CD14-positive monocyte (primary cell): ENCODE measurements at regions not wholly inside any gene's neighbourhood (a gene's known extent, or its start where the extent isn't known, plus 50 kb on each side); places are given as distances from the start of the nearest gene placed in this dataset.

Source experiments
- DNase-seq, 3 donors: peaks; one replicate each; pipeline ENCODE4 v3.0.0-alpha.2; 2011 to 2022
- H2AFZ ChIP-seq: 2 replicates; pipeline ENCODE4 v1.6.0; 2012; ENCODE audit warnings: mild to moderate bottlenecking, low read depth, low read length, inconsistent platforms; ENCODE audit not compliant: insufficient read depth, poor library complexity, severe bottlenecking
- H3K27ac ChIP-seq, 2 donors: 1 replicate in 1 of 2; 2 replicates in 1 of 2; pipeline ENCODE4 v1.5.1; 2012 to 2013; ENCODE audit warnings: low read length in 2 of 2, control low read depth in 1 of 2, inconsistent platforms in 1 of 2, low read depth in 1 of 2, mild to moderate bottlenecking in 1 of 2
- H3K27me3 ChIP-seq, 2 donors: one replicate each; pipeline versions ENCODE4 v1.6.0 to v1.6.1; 2011 to 2013; ENCODE audit warnings: low read length in 2 of 2; ENCODE audit not compliant: control insufficient read depth in 2 of 2, insufficient read depth in 2 of 2
- H3K36me3 ChIP-seq, 2 donors: replicated peaks in 1 of 2; 1 replicate in 1 of 2; 2 replicates in 1 of 2; pipeline versions ENCODE4 v1.5.1 to v1.6.1; 2012 to 2013; ENCODE audit warnings: low read length in 2 of 2, control low read depth in 1 of 2, inconsistent platforms in 1 of 2, mild to moderate bottlenecking in 1 of 2; ENCODE audit not compliant: insufficient read depth in 2 of 2, control insufficient read depth in 1 of 2
- H3K4me1 ChIP-seq, 2 donors: 1 replicate in 1 of 2; 2 replicates in 1 of 2; pipeline versions ENCODE4 v1.5.1 to v1.6.1; 2012 to 2013; ENCODE audit warnings: low read length in 2 of 2, control low read depth in 1 of 2, inconsistent platforms in 1 of 2, mild to moderate bottlenecking in 1 of 2, moderate library complexity in 1 of 2; ENCODE audit not compliant: insufficient read depth in 2 of 2, control insufficient read depth in 1 of 2
- H3K4me2 ChIP-seq: replicated peaks from 2 replicates; pipeline ENCODE3; 2012; ENCODE audit warnings: low read length, moderate library complexity, mild to moderate bottlenecking; ENCODE audit not compliant: poor library complexity, severe bottlenecking; ENCODE audit errors: extremely low read depth
- H3K4me3 ChIP-seq, 3 experiments: fragments of 200-600 bp in 1 of 3; sonication (generic) in 1 of 3; replicated peaks in 1 of 3; 1 replicate in 2 of 3; 2 replicates in 1 of 3; pipeline ENCODE4 v1.5.1; 2011 to 2013; ENCODE audit warnings: low read length in 3 of 3, mild to moderate bottlenecking in 3 of 3, control low read depth in 2 of 3, low read depth in 2 of 3, inconsistent platforms in 1 of 3, moderate library complexity in 1 of 3
- H3K79me2 ChIP-seq: 2 replicates; pipeline ENCODE4 v1.6.0; 2012; ENCODE audit warnings: mild to moderate bottlenecking, control low read depth, inconsistent platforms, low read length, moderate library complexity; ENCODE audit not compliant: insufficient read depth
- H3K9ac ChIP-seq: 2 replicates; pipeline ENCODE4 v1.6.0; 2017; ENCODE audit warnings: low read length, mild to moderate bottlenecking; ENCODE audit not compliant: insufficient read depth, poor library complexity, severe bottlenecking
- H3K9me3 ChIP-seq, 2 donors: replicated peaks in 1 of 2; 1 replicate in 1 of 2; 2 replicates in 1 of 2; pipeline versions ENCODE4 v1.5.1 to v1.6.1; 2012 to 2013; ENCODE audit warnings: low read length in 2 of 2, control low read depth in 1 of 2; ENCODE audit not compliant: control insufficient read depth in 1 of 2, insufficient read depth in 1 of 2
- H4K20me1 ChIP-seq: 2 replicates; pipeline ENCODE4 v1.6.0; 2012; ENCODE audit warnings: mild to moderate bottlenecking, low read length, control low read depth, moderate library complexity; ENCODE audit not compliant: insufficient read depth
- H3K27ac Mint-ChIP-seq, 7 donors: one replicate each; pipeline ENCODE4 v1.8.0; 2020; ENCODE audit warnings: mild to moderate bottlenecking in 7 of 7, mixed read lengths in 7 of 7, moderate library complexity in 6 of 7, inconsistent platforms in 2 of 7
- H3K27me3 Mint-ChIP-seq, 3 donors: one replicate each; pipeline ENCODE4 v1.8.0; 2021 to 2022; ENCODE audit warnings: low read depth in 3 of 3, mild to moderate bottlenecking in 3 of 3, mixed read lengths in 3 of 3, moderate library complexity in 3 of 3, inconsistent platforms in 1 of 3
- H3K36me3 Mint-ChIP-seq, 2 donors: one replicate each; pipeline ENCODE4 v1.8.0; 2020; ENCODE audit warnings: mixed read lengths in 2 of 2, inconsistent platforms in 1 of 2, mild to moderate bottlenecking in 1 of 2
- H3K4me1 Mint-ChIP-seq: one replicate; pipeline ENCODE4 v1.8.0; 2020; ENCODE audit warnings: mild to moderate bottlenecking, mixed read lengths
- H3K4me3 Mint-ChIP-seq, 2 donors: one replicate each; pipeline ENCODE4 v1.8.0; 2020; ENCODE audit warnings: mild to moderate bottlenecking in 2 of 2, mixed read lengths in 2 of 2, moderate library complexity in 1 of 2
- H3K9me3 Mint-ChIP-seq, 7 donors: one replicate each; pipeline ENCODE4 v1.8.0; 2020 to 2022; ENCODE audit warnings: mixed read lengths in 7 of 7, mild to moderate bottlenecking in 6 of 7, moderate library complexity in 6 of 7, inconsistent platforms in 2 of 7
- CTCF ChIP-seq: fragments of 200-600 bp; IDR thresholded peaks from one replicate; pipeline ENCODE4 v1.8.0; 2022; ENCODE audit warnings: antibody characterized with exemption, mild to moderate bottlenecking
- WGBS: methylation state at CpG from one replicate; pipeline ENCODE4 v1.1.5; 2013; ENCODE audit warnings: missing lambda C conversion rate; ENCODE audit not compliant: insufficient coverage; 5-methylcytosine and 5-hydroxymethylcytosine counted together
- intact Hi-C, 2 donors: fragments of 100-400 bp; cut with micrococcal nuclease; formaldehyde crosslinking; loops; one replicate each; pipeline versions ENCODE4 v1.15.0 to v1.15.1; 2023

DNA sequence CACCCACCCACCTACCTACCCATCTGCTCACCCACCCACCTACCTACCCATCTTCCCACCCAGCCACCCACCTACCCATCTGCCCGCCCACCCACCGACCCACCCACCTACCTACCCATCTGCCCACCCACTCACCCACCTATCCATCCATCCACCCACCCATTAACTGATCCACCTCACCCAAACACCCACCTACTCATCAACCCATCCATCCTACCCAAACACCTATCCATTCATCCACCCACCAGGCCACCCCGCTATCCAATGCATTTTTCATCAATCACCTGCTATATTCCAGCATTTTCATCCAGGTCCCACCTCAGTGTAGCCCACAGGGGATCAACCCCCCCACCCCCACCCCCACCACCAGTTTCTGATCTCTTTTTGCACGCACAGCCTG lies 121.8 kb downstream of the GLI2 start:
- H3K79me2 ChIP-seq: no peaks in the 10 kb centered on the region
- Mint-ChIP-seq H3K9me3 (no peaks in the 10 kb centered on the region), H3K27ac (no peak overlapping the region), H3K27me3 (peaks cover 0 to 5% (median 0%) of the 10 kb centered on the region in 3 donors), H3K4me1 (no peaks in the 10 kb centered on the region), H3K36me3 (no peaks in the 10 kb centered on the region), H3K4me3 (no peak overlapping the region)
- no peak overlapping the region for H3K4me3 ChIP-seq
- no peaks in the 10 kb centered on the region for H3K36me3 ChIP-seq
- no peaks in the 10 kb centered on the region for H3K9me3 ChIP-seq
- H3K4me2 ChIP-seq: no peak overlapping the region
- intact Hi-C loops: no loop called here
- no CpG with 5 or more reads among the region's 4 CpGs for WGBS
- H4K20me1 ChIP-seq: no peaks in the 10 kb centered on the region
- no peak overlapping the region for H3K27ac ChIP-seq
- H3K27me3 ChIP-seq: no peaks in the 10 kb centered on the region
- DNase-seq: no peak
- TF ChIP-seq CTCF: no peak
- no peak overlapping the region for H3K9ac ChIP-seq
- no peak overlapping the region for H2AFZ ChIP-seq
- H3K4me1 ChIP-seq: no peaks in the 10 kb centered on the region

GRCh38 chr2:120857931-120858330 lies 122.3 kb downstream of the GLI2 start:
- Histone ChIP-seq H4K20me1 (no peaks in the 10 kb centered on the region), H3K27ac (no peak overlapping the region), H3K9ac (no peak overlapping the region), H3K4me3 (no peak overlapping the region), H2AFZ (no peak overlapping the region), H3K4me1 (no peaks in the 10 kb centered on the region), H3K79me2 (no peaks in the 10 kb centered on the region), H3K9me3 (no peaks in the 10 kb centered on the region), H3K4me2 (no peak overlapping the region), H3K36me3 (no peaks in the 10 kb centered on the region), H3K27me3 (no peaks in the 10 kb centered on the region)
- H3K9me3 Mint-ChIP-seq: no peaks in the 10 kb centered on the region
- no peak for TF ChIP-seq CTCF
- H3K27me3 Mint-ChIP-seq: peaks cover 0 to 5% (median 0%) of the 10 kb centered on the region in 3 donors
- H3K36me3 Mint-ChIP-seq: no peaks in the 10 kb centered on the region
- no peaks in the 10 kb centered on the region for H3K4me1 Mint-ChIP-seq
- WGBS: 93% methylated on average over 5 of the region's 7 CpGs
- intact Hi-C loops: no loop called here
- H3K4me3 Mint-ChIP-seq: no peak overlapping the region
- H3K27ac Mint-ChIP-seq: peak overlapping the region in 1 of 7 donors; percentile 50
- no peak for DNase-seq
